ENCODE measurements at regions not wholly inside any gene's neighbourhood (a gene's known extent, or its start where the extent isn't known, plus 50 kb on each side); places are given as distances from the start of the nearest gene placed in this dataset.
"Not testable (repeated sequence)": the region's sequence is repeated elsewhere in the genome, so short reads cannot be mapped to it uniquely, and the experiment has no call there.

DNA sequence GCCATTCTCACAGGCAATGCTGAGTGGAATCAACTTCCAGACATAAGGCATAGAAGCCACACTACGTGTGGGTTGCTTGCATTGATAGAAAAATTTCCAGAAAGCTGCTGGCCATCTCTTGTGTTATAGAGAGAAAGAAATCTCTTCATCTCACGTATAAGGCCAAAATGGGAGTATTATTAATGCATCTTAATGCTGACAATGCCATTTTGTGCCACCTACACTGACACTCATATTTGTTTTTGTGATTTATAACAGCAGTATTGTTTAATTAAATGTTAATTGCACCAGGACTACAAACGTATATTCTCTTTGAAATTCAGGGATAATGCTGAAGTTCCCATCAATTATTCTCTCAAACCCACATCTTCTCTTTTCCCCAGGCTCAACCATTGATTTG, 56.1 kb upstream of the TMEM132D start:
- no peak for DNase-seq

DNA sequence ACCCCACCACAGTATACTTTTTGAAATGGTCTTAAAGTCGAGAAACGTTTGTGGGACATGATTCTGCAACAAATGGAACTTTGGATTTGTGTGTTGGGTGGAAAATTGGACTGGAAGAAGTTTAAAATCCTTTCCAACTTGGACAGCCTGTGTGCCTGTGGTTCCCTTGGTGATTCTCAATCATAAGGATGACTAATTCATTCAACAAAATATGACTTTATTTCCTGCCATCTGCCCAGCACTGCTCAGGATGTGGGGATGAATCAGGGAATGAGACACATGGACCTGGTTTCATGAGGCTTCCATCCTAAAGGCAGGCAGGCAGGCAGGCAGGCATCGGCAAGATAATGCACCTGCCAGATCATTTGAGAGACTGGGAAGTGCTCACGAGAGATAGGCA, 57.3 kb upstream of the TMEM132D start:
- DNase-seq = no peak

DNA sequence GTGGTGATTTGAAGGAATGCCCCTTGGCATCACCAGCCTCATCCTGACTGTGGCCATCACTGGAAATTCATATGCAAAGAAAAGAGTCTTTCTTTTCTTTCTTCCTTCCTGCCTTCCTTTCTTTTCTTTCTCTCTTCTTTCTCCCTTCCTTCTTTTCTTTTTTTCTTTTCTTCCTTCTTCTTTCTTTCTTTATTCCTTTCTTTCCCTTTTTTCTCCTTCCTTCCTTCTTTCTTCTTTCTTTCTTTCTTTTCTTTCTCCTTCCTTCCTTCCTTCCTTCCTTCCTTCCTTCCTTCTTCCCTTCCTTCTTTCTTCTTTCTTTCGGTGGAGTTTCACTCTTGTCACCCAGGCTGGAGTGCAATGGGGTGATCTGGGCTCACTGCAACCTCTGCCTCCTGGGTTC, 58.0 kb upstream of the TMEM132D start:
- DNase-seq = no peak

- no peak for DNase-seq
These were observed 60.5 kb upstream of the TMEM132D start for GRCh38 chr12:129964300-129964699.

DNA sequence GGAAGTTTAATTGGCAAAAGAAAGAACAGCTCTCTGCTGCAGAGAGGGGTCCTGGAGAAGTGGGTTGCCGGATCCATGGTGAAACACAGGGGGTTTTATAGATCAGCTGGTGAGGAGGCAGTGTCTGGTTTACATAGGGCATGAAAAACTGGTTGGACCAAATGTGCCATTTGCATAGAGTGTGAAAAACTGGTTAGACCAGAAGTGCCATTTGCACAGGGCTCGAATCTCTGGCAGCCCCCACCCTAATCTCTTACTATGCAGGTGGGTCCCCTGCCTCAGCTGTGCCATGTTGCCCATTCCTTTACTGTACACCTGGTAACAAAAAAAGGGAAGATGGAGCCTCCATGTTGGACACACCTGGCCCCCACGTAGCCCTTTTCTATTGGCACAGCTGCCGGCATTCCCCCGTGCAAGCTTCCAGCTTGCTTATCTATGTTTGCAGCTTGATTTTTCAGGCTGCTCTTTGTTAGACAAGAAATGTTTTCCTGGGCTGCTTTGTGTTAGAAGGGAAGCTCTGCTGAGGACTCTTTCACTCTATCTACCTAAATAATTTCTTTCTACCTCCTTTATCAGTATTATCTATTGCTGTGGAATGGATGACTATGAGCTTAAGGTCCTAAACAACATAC, 61.1 kb upstream of the TMEM132D start:
- peak; percentile 46 for DNase-seq

DNA sequence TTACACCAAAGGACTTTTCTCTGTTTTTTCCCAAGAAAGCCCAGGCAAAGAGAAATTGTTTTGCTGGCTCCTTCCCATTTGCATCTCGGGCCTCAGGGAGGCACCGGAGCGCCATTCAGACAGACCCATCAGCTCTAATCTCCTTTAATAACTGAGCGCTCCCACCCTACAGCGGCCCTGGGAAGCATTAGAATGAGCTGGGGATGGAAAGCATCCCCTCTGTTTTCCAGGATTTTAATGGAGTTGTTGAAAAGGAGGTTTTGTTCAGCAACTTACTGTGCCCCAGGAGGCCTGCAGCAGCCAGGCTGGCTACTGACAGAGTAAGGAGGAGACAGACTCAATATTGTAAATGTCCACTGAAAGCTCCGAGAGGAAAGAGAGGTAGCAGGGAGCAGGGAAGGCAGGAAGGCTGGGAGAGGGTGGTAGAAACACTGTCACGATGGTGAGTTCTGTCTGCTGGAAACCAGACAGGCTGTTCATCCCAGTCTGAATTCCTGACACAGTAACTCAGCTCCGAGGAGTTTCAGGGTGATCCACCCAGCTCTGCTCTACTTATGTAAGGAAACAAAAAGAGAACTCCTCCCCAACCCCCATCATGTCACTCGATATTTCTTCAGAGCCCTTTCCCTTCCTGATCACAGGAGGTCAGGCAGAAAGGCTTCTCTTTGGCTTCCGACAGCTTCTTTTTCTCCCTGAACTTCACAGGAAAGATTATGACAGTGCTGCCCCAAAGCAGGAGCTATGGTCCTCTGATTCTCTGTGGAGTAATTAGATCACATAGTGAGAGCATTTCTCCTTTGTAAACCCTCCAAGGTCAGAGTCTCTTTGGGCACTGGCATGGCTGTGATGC, 62.5 kb upstream of the TMEM132D start:
- DNase-seq = no peak

GRCh38 chr12:129971721-129972120, 67.9 kb upstream of the TMEM132D start:
- DNase-seq = no peak

DNA sequence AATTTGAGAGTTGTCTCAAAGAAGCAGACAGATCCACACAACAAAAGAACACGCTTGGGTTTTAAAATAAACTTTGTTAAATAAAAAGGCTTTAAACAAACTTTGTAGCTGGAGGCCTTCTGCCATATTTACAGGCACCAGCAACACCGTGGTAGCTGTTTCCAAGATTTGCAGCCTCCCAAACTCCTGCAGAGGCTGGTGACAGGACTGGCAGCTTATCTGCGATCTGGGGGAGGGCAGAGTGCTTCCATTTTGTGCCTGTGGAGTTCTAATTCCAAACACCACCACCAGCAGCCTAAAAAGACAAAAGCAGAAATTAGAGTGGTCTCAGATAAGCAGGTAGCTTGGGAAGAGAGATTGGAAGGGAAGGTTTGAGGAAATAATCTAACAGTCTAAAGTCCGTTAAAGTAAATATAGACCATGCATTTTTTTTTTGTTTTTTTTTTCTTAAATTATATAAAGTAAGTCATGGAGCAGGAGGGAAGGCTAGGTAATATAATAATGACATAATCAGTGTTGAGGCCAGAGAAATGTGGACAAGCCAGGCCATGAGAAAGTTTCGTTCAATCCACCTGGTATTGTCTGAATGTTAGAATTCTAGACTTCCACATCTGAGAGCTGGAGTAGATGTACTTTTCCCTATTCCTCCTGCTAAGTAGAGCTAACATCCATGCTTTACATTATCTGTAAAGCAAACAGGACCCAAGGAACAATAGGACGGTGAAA, 69.6 kb upstream of the TMEM132D start:
- no peak for DNase-seq

DNA sequence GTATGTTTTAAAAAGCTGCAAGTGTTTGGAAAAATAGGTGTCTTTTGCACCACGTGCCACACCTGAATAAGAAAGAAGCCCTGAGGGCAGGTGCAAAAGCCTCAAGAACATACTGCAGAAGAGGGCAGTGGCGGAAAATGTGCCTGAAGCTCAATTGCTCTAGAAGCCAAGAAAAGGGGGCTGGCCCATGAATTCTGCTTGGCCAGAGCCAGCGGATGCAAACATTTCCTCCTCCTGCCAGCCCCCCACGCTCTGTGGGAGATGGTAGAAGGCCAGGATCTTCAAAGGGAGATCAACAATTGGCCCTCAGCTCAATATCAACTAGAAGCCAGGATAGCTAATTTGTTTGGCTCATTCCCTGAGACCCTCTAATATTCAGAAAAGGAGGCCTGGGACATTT, 80.3 kb upstream of the TMEM132D start:
- DNase-seq = no peak

GRCh38 chr12:129987841-129988240, 84.0 kb upstream of the TMEM132D start:
- no peak for DNase-seq

DNA sequence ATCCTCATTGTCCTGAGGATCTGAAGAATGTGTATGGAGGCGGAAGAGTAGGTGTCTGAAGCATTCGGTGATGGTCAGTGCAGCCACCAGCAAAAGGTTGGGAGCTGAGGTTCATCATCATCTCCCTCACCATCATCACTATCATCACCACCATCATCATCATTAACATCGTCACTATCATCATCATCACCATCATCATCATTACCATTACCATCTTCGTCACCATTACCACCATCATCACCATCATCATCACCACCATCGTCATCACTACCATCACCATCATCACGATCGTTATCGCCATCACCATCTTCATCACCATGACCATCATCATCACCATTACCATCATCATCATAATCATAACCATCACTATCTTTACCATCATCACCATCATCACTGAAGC, 90.8 kb upstream of the TMEM132D start:
- DNase-seq = no peak

DNA sequence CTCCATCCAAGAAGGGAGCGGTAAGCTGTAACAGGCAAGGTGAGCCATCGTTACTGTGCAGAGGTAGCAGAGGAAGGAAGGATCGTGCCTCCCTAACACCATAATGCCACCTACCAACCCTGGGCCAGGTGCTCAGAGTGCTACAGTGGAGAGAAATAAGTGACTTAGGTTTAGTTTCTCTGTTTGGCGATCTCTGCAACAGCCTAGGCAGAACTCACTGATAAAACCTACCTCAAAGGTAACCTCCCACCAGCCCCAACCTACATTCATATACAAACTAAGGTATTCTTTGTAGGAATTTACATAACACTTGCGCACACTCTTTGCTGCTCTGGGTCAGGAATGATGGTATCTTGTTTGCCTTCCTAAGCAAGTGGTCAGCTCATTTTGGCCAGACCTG, 93.4 kb upstream of the TMEM132D start:
- no peak for DNase-seq

DNA sequence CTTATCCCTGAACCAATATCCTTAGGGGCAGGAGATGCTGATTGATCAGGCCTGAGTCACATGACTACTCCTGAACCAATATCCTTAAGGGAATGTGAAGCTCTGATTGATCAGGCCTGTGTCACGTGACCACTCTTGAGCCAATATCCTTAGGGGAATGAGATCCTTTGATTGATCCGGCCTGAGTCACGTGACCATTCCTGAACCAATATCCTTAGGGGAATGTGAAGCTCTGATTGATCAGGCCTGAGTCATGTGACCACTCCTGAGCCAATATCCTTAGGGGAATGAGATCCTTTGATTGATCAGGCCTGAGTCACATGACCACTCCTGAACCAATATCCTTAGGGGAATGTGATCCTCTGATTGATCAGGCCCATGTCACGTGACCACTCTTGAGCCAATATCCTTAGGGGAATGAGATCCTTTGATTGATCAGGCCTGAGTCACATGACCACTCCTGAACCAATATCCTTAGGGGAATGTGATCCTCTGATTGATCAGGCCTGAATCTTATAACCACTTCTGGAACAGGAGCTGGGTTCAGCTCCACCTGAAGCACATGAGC, 100.6 kb upstream of the TMEM132D start:
- DNase-seq = not testable (repeated sequence)

DNA sequence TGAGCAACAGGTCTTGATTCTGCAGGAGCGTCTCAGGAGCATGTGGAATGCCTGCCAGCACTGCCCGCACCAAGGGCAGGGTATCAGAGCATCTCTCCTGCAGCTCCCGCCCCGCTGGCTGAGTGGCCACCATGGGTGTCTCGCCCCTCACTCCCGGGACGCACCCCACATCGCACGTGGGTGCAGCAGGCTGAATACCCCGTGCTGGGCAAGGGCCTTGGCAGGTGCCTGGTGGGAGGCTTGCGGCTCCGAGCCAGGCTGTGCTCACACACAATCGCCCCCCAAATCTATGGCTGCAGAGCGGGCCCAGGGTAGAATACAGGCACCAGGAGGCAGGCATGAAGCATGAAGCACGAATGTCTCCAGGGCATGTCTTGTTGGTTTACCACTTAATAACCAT, 103.9 kb upstream of the TMEM132D start:
- no peak for DNase-seq

DNA sequence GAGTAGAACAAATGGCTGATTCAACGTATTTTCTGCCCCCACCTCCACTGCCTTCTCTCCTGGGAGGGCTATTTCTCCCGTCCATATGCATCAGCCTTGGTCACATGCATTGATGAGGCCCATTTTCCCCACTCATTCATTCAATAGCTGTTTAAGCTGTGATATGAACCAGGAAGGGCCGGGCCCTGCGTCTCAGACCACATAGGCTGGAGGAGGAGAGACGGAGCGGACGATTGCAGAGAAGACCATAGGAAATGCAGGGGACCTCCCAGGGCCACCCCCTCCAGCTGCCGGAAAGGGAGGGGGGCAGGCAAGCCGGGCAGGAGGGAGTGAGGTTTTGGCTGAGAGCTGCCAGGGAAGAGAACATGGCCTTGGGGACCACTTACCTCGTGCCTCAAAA, 104.4 kb upstream of the TMEM132D start:
- no peak for DNase-seq

GRCh38 chr12:130009961-130010360, 106.1 kb upstream of the TMEM132D start:
- DNase-seq = no peak

- DNase-seq = no peak
These were observed 108.0 kb upstream of the TMEM132D start for GRCh38 chr12:130011611-130012385.

DNA sequence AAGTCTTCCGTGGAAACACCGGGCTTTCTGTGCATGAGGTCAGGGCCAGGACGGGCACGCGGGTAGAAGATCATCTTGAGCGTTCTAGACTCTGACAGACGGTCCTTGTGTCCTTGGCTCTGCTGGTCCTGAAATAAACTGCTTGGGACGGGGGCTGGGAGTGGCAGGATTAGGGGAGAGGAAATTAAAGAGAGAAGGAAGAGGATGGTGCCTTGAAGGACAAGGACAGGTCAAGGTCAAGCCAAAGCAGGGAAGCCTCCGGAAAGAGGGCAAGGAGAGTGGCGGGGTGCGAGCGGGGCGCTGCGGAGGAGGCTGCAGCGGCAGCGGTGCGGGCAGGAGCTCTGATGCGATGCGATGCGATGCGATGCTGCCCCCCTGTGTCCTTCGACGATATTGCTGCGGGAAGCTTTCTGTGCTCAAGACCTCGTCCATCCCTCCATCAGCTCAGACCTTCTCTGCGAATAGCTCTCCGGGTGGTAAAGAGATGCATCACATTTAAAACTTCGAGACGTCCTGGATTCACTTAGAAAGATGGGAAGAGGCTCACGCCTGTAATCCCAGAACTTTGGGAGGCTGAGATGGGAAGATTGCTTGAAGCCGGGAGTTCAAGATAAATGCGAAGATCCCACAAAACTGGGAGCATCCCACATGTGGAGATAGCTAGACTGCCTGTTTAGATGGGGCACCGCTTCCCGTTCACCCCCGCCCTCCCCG, 110.1 kb upstream of the TMEM132D start:
- DNase-seq = peak; percentile 71

GRCh38 chr12:130014485-130014807, 110.6 kb upstream of the TMEM132D start:
- DNase-seq = peak; percentile 39

- DNase-seq = no peak
These were observed 112.4 kb upstream of the TMEM132D start for GRCh38 chr12:130016194-130016593.

GRCh38 chr12:130016986-130017385, 113.2 kb upstream of the TMEM132D start:
- DNase-seq = no peak

Data from NCI-H748 treated with DMSO at 0.1 percent for 48 hours (cell line).